ENCODE measurements at regions not wholly inside any gene's neighbourhood (a gene's known extent, or its start where the extent isn't known, plus 50 kb on each side); places are given as distances from the start of the nearest gene placed in this dataset.
A peak's percentile ranks its signal among the peaks of the same experiment; 100 is the strongest.

GRCh38 chrX:25356456-25356855 lies 340.7 kb upstream of the ARX start:
- CTCF ChIA-PET = no interaction called here
- H3K27ac ChIP-seq (ENCODE audit: low read depth, low read length, poor library complexity, severe bottlenecking) = no peak overlapping the region
- no peak for DNase-seq (ENCODE audit: low spot score)
- BruUV-seq (replicated peaks) = no TSS peak
- TF ChIP-seq CTCF (conservative IDR thresholded peaks at IDR 0.05; ENCODE audit: low read depth, low read length) (no peak), EZH2 (IDR thresholded peaks at IDR 0.05; ENCODE audit: borderline replicate concordance, low read depth, low read length, poor library complexity, severe bottlenecking) (no peak)
- POLR2A ChIA-PET (ENCODE audit: low non-redundant PET) = no interaction called here
- intact Hi-C loops (cut with micrococcal nuclease; ENCODE audit: unreplicated experiment) = no loop called here
- H3K4me1 ChIP-seq (ENCODE audit: insufficient read depth, low read length, poor library complexity, severe bottlenecking) = no peaks in the 10 kb centered on the region
- no peak overlapping the region for H3K4me3 ChIP-seq (ENCODE audit: low read depth, low read length, poor library complexity, severe bottlenecking)
- peaks cover 6% of the 10 kb centered on the region for H3K27me3 ChIP-seq (replicated peaks; ENCODE audit: insufficient read depth, low read depth, low read length, poor library complexity)
- H3K9me3 ChIP-seq (ENCODE audit: low read depth, low read length, poor library complexity, severe bottlenecking) = no peaks in the 10 kb centered on the region
- H3K36me3 ChIP-seq (ENCODE audit: insufficient read depth, low read length, poor library complexity, severe bottlenecking) = no peaks in the 10 kb centered on the region

DNA sequence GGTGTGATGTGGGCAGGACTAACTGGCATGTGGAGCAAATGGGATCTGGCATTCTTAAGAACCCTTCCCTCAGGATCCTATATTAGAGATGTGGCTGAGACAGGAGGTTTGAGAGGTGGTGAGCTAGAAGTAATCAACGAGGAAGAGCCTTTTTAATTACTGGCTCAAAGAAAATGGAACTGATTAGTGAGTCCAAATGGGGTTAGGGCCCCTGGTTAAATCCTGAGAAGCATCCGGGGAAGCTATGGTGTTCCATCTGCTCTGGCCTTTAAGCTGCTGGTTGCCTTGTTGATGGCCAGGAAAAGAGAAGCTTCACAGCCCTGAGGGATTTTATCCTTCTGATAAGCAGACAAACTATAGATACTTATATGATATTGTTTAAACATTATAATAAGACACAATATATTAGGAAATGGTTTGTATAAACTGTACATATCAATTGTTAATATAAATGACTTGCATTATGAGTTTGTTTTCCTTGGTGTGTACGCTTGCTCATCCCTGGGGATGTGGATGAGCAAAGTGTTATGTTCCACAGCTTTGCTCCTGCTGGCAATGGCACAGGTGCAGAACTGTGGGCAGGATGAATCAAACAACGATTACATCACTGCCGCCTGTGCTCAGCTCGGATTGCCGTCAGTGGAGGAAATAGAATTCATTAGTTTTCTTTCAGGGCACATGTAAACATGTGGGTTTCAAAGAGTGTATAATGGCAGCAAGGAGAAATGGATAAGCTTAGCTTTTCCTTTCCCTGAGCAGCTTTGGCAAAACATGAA lies 328.6 kb upstream of the ARX start:
- H3K9me3 ChIP-seq (ENCODE audit: low read depth, low read length, poor library complexity, severe bottlenecking) = no peaks in the 10 kb centered on the region
- H3K36me3 ChIP-seq (ENCODE audit: insufficient read depth, low read length, poor library complexity, severe bottlenecking) = no peaks in the 10 kb centered on the region
- H3K4me3 ChIP-seq (ENCODE audit: low read depth, low read length, poor library complexity, severe bottlenecking) = no peak overlapping the region
- intact Hi-C loops (cut with micrococcal nuclease; ENCODE audit: unreplicated experiment) = loop anchor here (5.0 kb wide), 1 partner anchor 98 kb away; no protein-coding TSS in a partner anchor
- peaks cover 4% of the 10 kb centered on the region for H3K27me3 ChIP-seq (replicated peaks; ENCODE audit: insufficient read depth, low read depth, low read length, poor library complexity)
- POLR2A ChIA-PET (ENCODE audit: low non-redundant PET) = no interaction called here
- BruUV-seq (replicated peaks) = no TSS peak
- no peaks in the 10 kb centered on the region for H3K4me1 ChIP-seq (ENCODE audit: insufficient read depth, low read length, poor library complexity, severe bottlenecking)
- DNase-seq (ENCODE audit: low spot score) = no peak
- TF ChIP-seq EZH2 (IDR thresholded peaks at IDR 0.05; ENCODE audit: borderline replicate concordance, low read depth, low read length, poor library complexity, severe bottlenecking) (no peak), CTCF (conservative IDR thresholded peaks at IDR 0.05; ENCODE audit: low read depth, low read length) (no peak)
- H3K27ac ChIP-seq (ENCODE audit: low read depth, low read length, poor library complexity, severe bottlenecking) = no peak overlapping the region
- CTCF ChIA-PET = no interaction called here

DNA sequence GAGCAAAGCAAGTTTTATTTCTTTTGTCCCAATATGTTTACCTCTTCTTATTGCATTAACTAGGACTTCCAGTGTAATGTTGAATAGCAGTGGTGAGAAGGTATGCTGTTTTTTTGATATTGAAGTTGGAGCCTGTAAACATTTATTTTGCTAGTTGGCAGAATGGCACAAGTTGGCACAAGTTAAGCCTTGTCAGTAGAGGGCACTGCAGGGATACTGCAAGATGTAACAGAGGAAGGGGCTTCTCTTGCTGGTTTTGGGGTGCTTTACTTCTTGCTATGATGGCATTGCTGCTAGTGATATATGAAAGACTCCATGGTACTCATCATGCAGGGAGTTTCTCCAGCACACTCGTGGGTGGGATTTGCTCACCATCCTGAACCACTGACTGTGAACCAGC lies 327.3 kb upstream of the ARX start:
- Histone ChIP-seq H3K27me3 (replicated peaks; ENCODE audit: insufficient read depth, low read depth, low read length, poor library complexity) (peaks cover 4% of the 10 kb centered on the region), H3K4me1 (ENCODE audit: insufficient read depth, low read length, poor library complexity, severe bottlenecking) (no peaks in the 10 kb centered on the region), H3K36me3 (ENCODE audit: insufficient read depth, low read length, poor library complexity, severe bottlenecking) (no peaks in the 10 kb centered on the region), H3K4me3 (ENCODE audit: low read depth, low read length, poor library complexity, severe bottlenecking) (no peak overlapping the region), H3K27ac (ENCODE audit: low read depth, low read length, poor library complexity, severe bottlenecking) (no peak overlapping the region), H3K9me3 (ENCODE audit: low read depth, low read length, poor library complexity, severe bottlenecking) (no peaks in the 10 kb centered on the region)
- no TSS peak for BruUV-seq (replicated peaks)
- POLR2A ChIA-PET (ENCODE audit: low non-redundant PET) = no interaction called here
- DNase-seq (ENCODE audit: low spot score) = peak; percentile 3
- TF ChIP-seq EZH2 (IDR thresholded peaks at IDR 0.05; ENCODE audit: borderline replicate concordance, low read depth, low read length, poor library complexity, severe bottlenecking) = no peak
- peak; percentile 60 for TF ChIP-seq CTCF (conservative IDR thresholded peaks at IDR 0.05; ENCODE audit: low read depth, low read length)
- intact Hi-C loops (cut with micrococcal nuclease; ENCODE audit: unreplicated experiment) = loop anchor here (5.0 kb wide), 1 partner anchor 99 kb away; no protein-coding TSS in a partner anchor
- CTCF ChIA-PET = no interaction called here

Measured in A673 (cell line).